ENCODE measurements at regions not wholly inside any gene's neighbourhood (a gene's known extent, or its start where the extent isn't known, plus 50 kb on each side); places are given as distances from the start of the nearest gene placed in this dataset.

DNA sequence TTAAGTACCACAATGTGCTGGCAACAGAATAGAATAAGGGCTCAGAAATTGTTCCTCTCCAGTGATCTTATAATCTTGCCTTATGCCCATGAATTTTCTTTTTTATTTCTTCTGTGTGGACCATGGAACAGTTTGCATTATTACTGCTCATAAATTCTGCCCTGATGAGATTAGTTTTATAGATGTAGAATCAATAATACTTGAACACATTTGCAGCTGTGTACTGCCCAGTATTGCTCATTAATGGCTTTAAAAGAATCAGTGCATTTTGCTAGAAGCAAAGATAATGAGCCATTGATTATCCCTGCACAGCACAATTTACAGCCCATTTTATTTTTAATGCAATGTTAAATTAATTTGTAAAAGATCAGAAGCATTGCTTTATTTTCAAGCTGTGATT is 172.3 kb upstream of the STXBP6 start:
- Histone ChIP-seq H4K20me1 (ENCODE audit: insufficient read depth, low read length) (no peaks in the 10 kb centered on the region), H3K79me2 (ENCODE audit: insufficient read depth, low read length) (no peaks in the 10 kb centered on the region), H2AFZ (ENCODE audit: low read length) (no peak overlapping the region), H3K4me1 (ENCODE audit: insufficient read depth, low read length) (no peaks in the 10 kb centered on the region), H3K27ac (ENCODE audit: low read depth, low read length) (no peak overlapping the region), H3K4me2 (ENCODE audit: insufficient read depth, low read length) (no peak overlapping the region), H3K27me3 (ENCODE audit: insufficient read depth, low read length) (no peaks in the 10 kb centered on the region), H3K9me3 (ENCODE audit: low read depth, low read length) (no peaks in the 10 kb centered on the region), H3K4me3 (ENCODE audit: insufficient read depth, low read length) (no peak overlapping the region), H3K36me3 (ENCODE audit: insufficient read depth, low read length) (no peaks in the 10 kb centered on the region)
- TF ChIP-seq, protein P1, sequence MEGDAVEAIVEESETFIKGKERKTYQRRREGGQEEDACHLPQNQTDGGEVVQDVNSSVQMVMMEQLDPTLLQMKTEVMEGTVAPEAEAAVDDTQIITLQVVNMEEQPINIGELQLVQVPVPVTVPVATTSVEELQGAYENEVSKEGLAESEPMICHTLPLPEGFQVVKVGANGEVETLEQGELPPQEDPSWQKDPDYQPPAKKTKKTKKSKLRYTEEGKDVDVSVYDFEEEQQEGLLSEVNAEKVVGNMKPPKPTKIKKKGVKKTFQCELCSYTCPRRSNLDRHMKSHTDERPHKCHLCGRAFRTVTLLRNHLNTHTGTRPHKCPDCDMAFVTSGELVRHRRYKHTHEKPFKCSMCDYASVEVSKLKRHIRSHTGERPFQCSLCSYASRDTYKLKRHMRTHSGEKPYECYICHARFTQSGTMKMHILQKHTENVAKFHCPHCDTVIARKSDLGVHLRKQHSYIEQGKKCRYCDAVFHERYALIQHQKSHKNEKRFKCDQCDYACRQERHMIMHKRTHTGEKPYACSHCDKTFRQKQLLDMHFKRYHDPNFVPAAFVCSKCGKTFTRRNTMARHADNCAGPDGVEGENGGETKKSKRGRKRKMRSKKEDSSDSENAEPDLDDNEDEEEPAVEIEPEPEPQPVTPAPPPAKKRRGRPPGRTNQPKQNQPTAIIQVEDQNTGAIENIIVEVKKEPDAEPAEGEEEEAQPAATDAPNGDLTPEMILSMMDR (IDR thresholded peaks at IDR 0.05; ENCODE audit: extremely low read depth, low read depth, low read length): no peak
- DNase-seq (ENCODE audit: insufficient read length, low spot score, missing footprints): no peak

DNA sequence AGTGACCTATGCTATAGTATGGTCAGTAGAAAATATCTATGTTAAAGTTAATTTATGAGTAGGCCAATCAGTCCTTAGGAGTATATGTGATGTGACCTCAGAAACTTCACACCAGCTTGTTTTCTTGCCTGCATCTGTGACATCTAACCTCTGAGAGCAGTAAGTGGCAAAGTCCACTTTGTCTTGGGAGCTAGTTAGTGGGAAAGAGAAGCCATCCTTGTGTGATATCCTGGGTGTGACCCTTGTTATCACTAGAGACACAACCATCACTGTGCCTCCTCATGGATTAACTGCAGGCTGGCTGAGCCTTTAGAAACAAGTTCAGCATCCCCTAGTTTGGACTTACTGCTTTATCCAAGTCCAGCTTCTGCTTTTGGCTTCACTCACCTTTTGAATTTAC is 170.6 kb upstream of the STXBP6 start:
- no peak overlapping the region for H3K4me2 ChIP-seq (ENCODE audit: insufficient read depth, low read length)
- no peaks in the 10 kb centered on the region for H3K9me3 ChIP-seq (ENCODE audit: low read depth, low read length)
- H3K27me3 ChIP-seq (ENCODE audit: insufficient read depth, low read length): no peaks in the 10 kb centered on the region
- H4K20me1 ChIP-seq (ENCODE audit: insufficient read depth, low read length): no peaks in the 10 kb centered on the region
- H3K4me1 ChIP-seq (ENCODE audit: insufficient read depth, low read length): no peaks in the 10 kb centered on the region
- no peak for DNase-seq (ENCODE audit: insufficient read length, low spot score, missing footprints)
- H3K4me3 ChIP-seq (ENCODE audit: insufficient read depth, low read length): no peak overlapping the region
- no peaks in the 10 kb centered on the region for H3K36me3 ChIP-seq (ENCODE audit: insufficient read depth, low read length)
- no peaks in the 10 kb centered on the region for H3K79me2 ChIP-seq (ENCODE audit: insufficient read depth, low read length)
- TF ChIP-seq, protein P1 (IDR thresholded peaks at IDR 0.05; ENCODE audit: extremely low read depth, low read depth, low read length): no peak
- no peak overlapping the region for H3K27ac ChIP-seq (ENCODE audit: low read depth, low read length)
- H2AFZ ChIP-seq (ENCODE audit: low read length): no peak overlapping the region

DNA sequence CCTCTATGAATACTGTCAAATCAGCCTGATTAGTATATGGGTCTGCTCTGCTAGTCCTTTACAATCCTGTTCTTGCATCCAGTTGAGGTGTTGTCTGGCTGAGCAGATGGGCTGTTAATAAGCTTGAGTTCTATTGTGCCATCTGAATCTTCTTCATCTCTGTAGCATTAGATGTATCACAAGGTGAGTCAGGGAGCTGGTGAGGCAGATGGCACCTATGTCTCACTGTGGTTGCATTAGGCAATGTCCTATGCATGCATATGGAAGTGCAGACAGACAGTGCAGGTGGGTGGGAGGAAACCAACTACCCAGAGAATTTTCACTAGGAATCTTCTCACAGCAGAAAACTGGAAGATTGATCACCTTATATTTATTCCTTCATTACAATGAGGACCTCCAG is 165.7 kb upstream of the STXBP6 start:
- Histone ChIP-seq H2AFZ (ENCODE audit: low read length) (no peak overlapping the region), H3K4me1 (ENCODE audit: insufficient read depth, low read length) (no peaks in the 10 kb centered on the region), H3K4me3 (ENCODE audit: insufficient read depth, low read length) (no peak overlapping the region), H3K79me2 (ENCODE audit: insufficient read depth, low read length) (no peaks in the 10 kb centered on the region), H3K27ac (ENCODE audit: low read depth, low read length) (no peak overlapping the region), H3K36me3 (ENCODE audit: insufficient read depth, low read length) (no peaks in the 10 kb centered on the region), H3K4me2 (ENCODE audit: insufficient read depth, low read length) (no peak overlapping the region), H4K20me1 (ENCODE audit: insufficient read depth, low read length) (no peaks in the 10 kb centered on the region), H3K27me3 (ENCODE audit: insufficient read depth, low read length) (no peaks in the 10 kb centered on the region), H3K9me3 (ENCODE audit: low read depth, low read length) (no peaks in the 10 kb centered on the region)
- TF ChIP-seq, protein P1 (IDR thresholded peaks at IDR 0.05; ENCODE audit: extremely low read depth, low read depth, low read length): no peak
- no peak for DNase-seq (ENCODE audit: insufficient read length, low spot score, missing footprints)

DNA sequence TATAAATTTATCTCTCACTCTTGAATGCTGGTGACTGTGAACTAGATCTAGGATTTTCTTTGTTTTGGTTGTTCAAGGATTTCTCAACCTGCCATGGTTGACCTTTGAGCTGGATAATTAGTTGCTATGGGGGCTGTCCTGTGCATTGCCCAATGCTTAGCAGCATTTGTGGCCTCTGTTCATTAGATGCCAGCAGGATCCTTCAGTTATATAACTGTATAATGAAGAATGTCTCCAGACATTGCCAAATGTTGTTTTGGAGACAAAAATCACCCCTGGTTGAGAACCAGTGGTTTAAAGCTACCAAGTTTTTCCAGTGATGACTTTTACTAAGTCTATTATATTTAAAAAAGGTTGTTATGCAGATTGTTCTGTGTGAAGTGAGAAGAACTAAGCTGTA is 147.9 kb upstream of the STXBP6 start:
- H3K27me3 ChIP-seq (ENCODE audit: insufficient read depth, low read length): no peaks in the 10 kb centered on the region
- H3K4me2 ChIP-seq (ENCODE audit: insufficient read depth, low read length): no peak overlapping the region
- H3K9me3 ChIP-seq (ENCODE audit: low read depth, low read length): no peaks in the 10 kb centered on the region
- H2AFZ ChIP-seq (ENCODE audit: low read length): no peak overlapping the region
- H3K4me3 ChIP-seq (ENCODE audit: insufficient read depth, low read length): no peak overlapping the region
- no peak overlapping the region for H3K27ac ChIP-seq (ENCODE audit: low read depth, low read length)
- no peaks in the 10 kb centered on the region for H3K79me2 ChIP-seq (ENCODE audit: insufficient read depth, low read length)
- no peaks in the 10 kb centered on the region for H4K20me1 ChIP-seq (ENCODE audit: insufficient read depth, low read length)
- TF ChIP-seq, protein P1 (IDR thresholded peaks at IDR 0.05; ENCODE audit: extremely low read depth, low read depth, low read length): no peak
- H3K36me3 ChIP-seq (ENCODE audit: insufficient read depth, low read length): no peaks in the 10 kb centered on the region
- H3K4me1 ChIP-seq (ENCODE audit: insufficient read depth, low read length): no peaks in the 10 kb centered on the region
- no peak for DNase-seq (ENCODE audit: insufficient read length, low spot score, missing footprints)

Data from osteoblast (primary cell).